Adrenal gland (tissue), 9 donors: ENCODE measurements at regions not wholly inside any gene's neighbourhood (a gene's known extent, or its start where the extent isn't known, plus 50 kb on each side); places are given as distances from the start of the nearest gene placed in this dataset.

Experiments used
- DNase-seq, 7 donors: peaks; one replicate each; pipeline ENCODE4 v3.0.0-alpha.2; 2019 to 2020
- H3K27ac ChIP-seq, 5 donors: fragments of 200-600 bp; sonication (generic) in 4 of 5; 1 replicate in 3 of 5; 2 replicates in 2 of 5; pipeline versions ENCODE4 v1.5.1 to v1.8.0; 2016 to 2020; ENCODE audit warnings: mild to moderate bottlenecking in 1 of 5
- H3K27me3 ChIP-seq: fragments of 200-600 bp; 2 replicates; pipeline ENCODE4 v1.8.0; 2021
- H3K36me3 ChIP-seq, 2 donors: fragments of 200-600 bp; replicated peaks in 1 of 2; 1 replicate in 1 of 2; 2 replicates in 1 of 2; pipeline versions ENCODE4 v1.5.1 to v1.8.0; 2018 to 2022
- H3K4me1 ChIP-seq, 2 donors: fragments of 200-600 bp; replicated peaks in 1 of 2; 1 replicate in 1 of 2; 2 replicates in 1 of 2; pipeline versions ENCODE4 v1.5.1 to v1.8.0; 2018 to 2021
- H3K4me3 ChIP-seq, 4 donors: fragments of 200-600 bp; sonication (generic) in 3 of 4; one replicate each; pipeline ENCODE4 v1.5.1; 2016 to 2018
- H3K9me3 ChIP-seq, 3 donors: fragments of 200-600 bp; sonication (generic) in 1 of 3; replicated peaks in 1 of 3; 1 replicate in 2 of 3; 2 replicates in 1 of 3; pipeline versions ENCODE4 v1.5.1 to v1.8.0; 2016 to 2021
- POLR2A ChIP-seq, 2 donors: fragments of 450-650 bp; IDR thresholded peaks; one replicate each; pipeline ENCODE4 v1.6.1; 2017; ENCODE audit warnings: antibody characterized with exemption in 2 of 2, mild to moderate bottlenecking in 2 of 2, moderate library complexity in 1 of 2
- WGBS, 4 donors: extraction: QIAGEN DNeasy Blood & Tissue Kit in 2 of 4; methylation state at CpG; one replicate each; pipeline versions ENCODE4 v1.1.5 to v1.1.7; 2013 to 2017; 5-methylcytosine and 5-hydroxymethylcytosine counted together
- intact Hi-C, 2 donors: fragments of 100-400 bp; cut with DNase I; formaldehyde crosslinking; loops; one replicate each; pipeline versions ENCODE4 v1.14.1 to v1.15.0; 2022 to 2023
- TF ChIP-seq, protein P1 (sequence below), 6 experiments: fragments of 450-650 bp in 4 of 6; fragments of 200-600 bp in 2 of 6; sonication (generic) in 1 of 6; IDR thresholded peaks; 1 replicate in 5 of 6; 2 replicates in 1 of 6; pipeline versions ENCODE4 v1.5.1 to v1.8.0; 2016 to 2021; ENCODE audit warnings: antibody characterized with exemption in 6 of 6, mild to moderate bottlenecking in 2 of 6, moderate library complexity in 1 of 6
- donor health status: healthy with polysubstance abuse.
- donor health status: Bipolar disorder and iron deficiency.
- donor health status: DM: yes; HTN: yes; CAD: no.
- donor health status: DM: no; HTN: no; CAD: no.
- donor health status: DM: no; HTN: no; CAD: no.

DNA sequence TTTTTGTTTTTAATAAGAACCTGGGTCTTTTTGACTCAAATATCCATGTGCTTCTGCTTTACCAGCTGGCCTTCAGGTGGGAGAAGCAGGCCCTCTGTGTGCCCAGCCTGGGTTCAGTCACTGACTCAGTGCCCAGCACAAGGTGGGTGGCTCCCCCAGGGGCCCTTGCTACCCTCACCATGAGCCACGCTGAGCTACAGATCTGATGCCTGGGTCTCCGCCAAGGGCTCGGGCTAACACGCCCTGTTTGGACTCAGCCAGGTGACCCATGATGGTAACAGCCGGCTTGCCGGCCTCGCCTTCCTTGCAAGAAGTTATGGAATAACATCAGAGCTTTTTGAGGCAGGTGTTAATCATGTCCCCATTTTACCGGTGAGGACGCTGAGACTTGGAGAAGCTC, 109.5 kb upstream of the NLRP1 start:
- H3K27ac ChIP-seq: no peak overlapping the region
- H3K27me3 ChIP-seq: no peaks in the 10 kb centered on the region
- 58 to 81% (median 73%) methylated on average over 3 to 9 of the region's 9 CpGs for WGBS, 4 donors
- intact Hi-C loops: no loop called here
- DNase-seq: no peak
- TF ChIP-seq, protein P1, sequence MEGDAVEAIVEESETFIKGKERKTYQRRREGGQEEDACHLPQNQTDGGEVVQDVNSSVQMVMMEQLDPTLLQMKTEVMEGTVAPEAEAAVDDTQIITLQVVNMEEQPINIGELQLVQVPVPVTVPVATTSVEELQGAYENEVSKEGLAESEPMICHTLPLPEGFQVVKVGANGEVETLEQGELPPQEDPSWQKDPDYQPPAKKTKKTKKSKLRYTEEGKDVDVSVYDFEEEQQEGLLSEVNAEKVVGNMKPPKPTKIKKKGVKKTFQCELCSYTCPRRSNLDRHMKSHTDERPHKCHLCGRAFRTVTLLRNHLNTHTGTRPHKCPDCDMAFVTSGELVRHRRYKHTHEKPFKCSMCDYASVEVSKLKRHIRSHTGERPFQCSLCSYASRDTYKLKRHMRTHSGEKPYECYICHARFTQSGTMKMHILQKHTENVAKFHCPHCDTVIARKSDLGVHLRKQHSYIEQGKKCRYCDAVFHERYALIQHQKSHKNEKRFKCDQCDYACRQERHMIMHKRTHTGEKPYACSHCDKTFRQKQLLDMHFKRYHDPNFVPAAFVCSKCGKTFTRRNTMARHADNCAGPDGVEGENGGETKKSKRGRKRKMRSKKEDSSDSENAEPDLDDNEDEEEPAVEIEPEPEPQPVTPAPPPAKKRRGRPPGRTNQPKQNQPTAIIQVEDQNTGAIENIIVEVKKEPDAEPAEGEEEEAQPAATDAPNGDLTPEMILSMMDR (IDR thresholded peaks at IDR 0.05): no peak
- TF ChIP-seq POLR2A (IDR thresholded peaks at IDR 0.05): no peak
- H3K4me3 ChIP-seq: no peak overlapping the region
- H3K4me1 ChIP-seq: no peaks in the 10 kb centered on the region
- no peaks in the 10 kb centered on the region for H3K9me3 ChIP-seq
- H3K36me3 ChIP-seq: no peaks in the 10 kb centered on the region

DNA sequence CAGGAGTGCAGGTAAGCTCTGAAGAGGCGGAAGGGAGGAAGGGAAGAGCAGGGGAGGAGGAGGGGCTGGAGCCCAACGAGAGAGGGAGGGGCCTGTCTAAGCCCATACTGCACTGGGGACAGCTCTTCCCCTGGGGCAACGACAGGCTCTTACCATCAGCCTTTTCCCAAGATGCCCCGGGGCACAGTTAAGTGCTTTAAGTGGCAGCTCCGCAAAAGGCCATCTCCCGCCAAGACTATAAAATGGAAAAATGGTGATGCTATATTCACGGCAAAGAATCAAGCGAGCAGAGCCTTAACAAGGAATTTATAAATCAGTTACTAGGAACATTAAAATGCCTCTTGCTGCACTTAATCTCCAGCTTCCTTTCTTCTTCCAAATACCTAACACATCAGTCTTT, 110.2 kb upstream of the NLRP1 start:
- no peak for DNase-seq
- Histone ChIP-seq H3K27me3 (no peaks in the 10 kb centered on the region), H3K4me1 (no peaks in the 10 kb centered on the region), H3K4me3 (no peak overlapping the region), H3K36me3 (no peaks in the 10 kb centered on the region), H3K27ac (no peak overlapping the region), H3K9me3 (no peaks in the 10 kb centered on the region)
- intact Hi-C loops: no loop called here
- TF ChIP-seq, protein P1 (IDR thresholded peaks at IDR 0.05): no peak
- TF ChIP-seq POLR2A (IDR thresholded peaks at IDR 0.05): no peak
- 52 to 58% (median 53%) methylated on average over 8 of the region's 8 CpGs for WGBS, 4 donors

DNA sequence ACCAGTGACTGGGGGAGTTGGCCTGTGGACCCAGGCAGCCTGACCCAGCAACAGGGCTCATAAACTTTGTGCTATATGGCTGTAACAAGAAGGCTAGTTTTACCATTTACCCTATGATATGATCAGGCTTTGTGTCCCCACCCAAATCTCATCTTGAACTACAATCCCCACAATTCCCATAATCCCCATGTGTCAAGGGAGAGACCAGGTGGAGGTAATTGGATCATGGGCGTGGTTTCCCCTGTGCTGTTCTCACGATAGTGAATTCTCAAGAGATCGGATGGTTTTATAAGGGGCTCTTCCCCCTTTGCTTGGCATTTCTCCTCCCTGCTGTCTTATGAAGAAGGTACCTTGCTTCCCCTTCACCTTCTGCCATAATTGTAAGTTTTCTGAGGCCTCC, 111.2 kb upstream of the NLRP1 start:
- Histone ChIP-seq H3K27me3 (peaks cover 3% of the 10 kb centered on the region), H3K9me3 (no peaks in the 10 kb centered on the region), H3K4me3 (no peak overlapping the region), H3K4me1 (no peaks in the 10 kb centered on the region), H3K27ac (no peak overlapping the region), H3K36me3 (no peaks in the 10 kb centered on the region)
- DNase-seq: no peak
- 62 to 83% (median 70%) methylated on average over 3 of the region's 3 CpGs for WGBS, 4 donors
- intact Hi-C loops: no loop called here
- TF ChIP-seq POLR2A (IDR thresholded peaks at IDR 0.05): no peak
- TF ChIP-seq, protein P1 (IDR thresholded peaks at IDR 0.05): no peak

DNA sequence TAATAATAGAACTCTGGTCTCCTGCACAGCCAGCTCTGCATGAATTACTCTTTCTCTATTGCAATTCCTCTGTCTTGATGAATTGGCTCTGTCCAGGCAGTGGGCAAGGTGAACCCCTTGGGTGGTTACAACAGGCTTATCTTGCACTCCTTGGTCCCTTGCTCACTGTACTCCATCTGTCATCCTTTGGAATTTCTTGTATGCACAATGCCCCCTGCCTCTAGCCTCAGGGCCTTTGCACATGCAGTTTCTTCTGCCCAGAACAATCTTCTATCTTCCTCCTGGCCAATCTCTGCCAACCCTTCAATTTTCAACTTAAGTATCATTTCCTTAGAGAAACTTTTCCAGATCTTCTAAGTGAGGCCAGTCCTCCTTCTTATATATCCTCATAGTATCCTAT, 114.7 kb upstream of the NLRP1 start:
- intact Hi-C loops: no loop called here
- no peaks in the 10 kb centered on the region for H3K36me3 ChIP-seq
- DNase-seq: no peak
- TF ChIP-seq, protein P1 (IDR thresholded peaks at IDR 0.05): no peak
- no peak for TF ChIP-seq POLR2A (IDR thresholded peaks at IDR 0.05)
- peaks cover 3% of the 10 kb centered on the region for H3K27me3 ChIP-seq
- H3K4me1 ChIP-seq: no peaks in the 10 kb centered on the region
- H3K27ac ChIP-seq: no peak overlapping the region
- H3K9me3 ChIP-seq: no peaks in the 10 kb centered on the region
- no peak overlapping the region for H3K4me3 ChIP-seq
